Lower leg skin (tissue), 3 donors: ENCODE measurements at regions not wholly inside any gene's neighbourhood (a gene's known extent, or its start where the extent isn't known, plus 50 kb on each side); places are given as distances from the start of the nearest gene placed in this dataset.

ENCODE experiments used
- CTCF ChIP-seq, 3 donors: fragments of 450-650 bp; IDR thresholded peaks; one replicate each; pipeline ENCODE4 v1.5.1; 2016; ENCODE audit warnings: antibody characterized with exemption in 3 of 3, mild to moderate bottlenecking in 3 of 3, moderate library complexity in 2 of 3
- POLR2A ChIP-seq, 2 donors: fragments of 450-650 bp; IDR thresholded peaks; one replicate each; pipeline ENCODE4 v1.6.1; 2016 to 2017; ENCODE audit warnings: antibody characterized with exemption in 2 of 2, mild to moderate bottlenecking in 1 of 2, moderate library complexity in 1 of 2

DNA sequence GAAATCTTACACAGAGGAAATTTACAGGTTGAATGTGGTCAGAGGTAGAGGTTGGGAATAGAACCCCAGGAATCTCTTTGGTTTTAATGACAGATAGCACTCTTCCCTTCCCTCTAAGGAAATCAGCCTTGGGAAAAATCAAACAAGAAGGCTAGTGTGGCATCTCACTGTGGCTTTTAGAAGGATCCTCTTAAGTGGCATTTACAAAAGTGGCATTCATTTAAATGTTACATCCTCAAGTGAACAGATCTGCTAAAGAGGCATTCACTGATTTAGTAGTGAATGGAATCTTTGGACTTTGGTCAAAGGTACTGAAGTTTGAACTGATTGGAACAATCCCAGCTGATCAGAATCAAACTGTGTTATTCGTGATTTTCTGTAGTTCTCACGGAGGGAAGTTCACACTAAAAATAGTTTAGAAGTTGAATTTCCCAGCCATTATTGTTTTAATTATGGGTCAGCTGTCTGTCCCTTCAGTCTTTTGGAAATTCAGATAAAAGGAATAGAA lies 136.5 kb upstream of the FN1 start:
- TF ChIP-seq POLR2A (IDR thresholded peaks at IDR 0.05) = no peak
- TF ChIP-seq CTCF (IDR thresholded peaks at IDR 0.05) = no peak
